ENCODE measurements at regions not wholly inside any gene's neighbourhood (a gene's known extent, or its start where the extent isn't known, plus 50 kb on each side); places are given as distances from the start of the nearest gene placed in this dataset.

- ATAC-seq (no peak), DNase-seq (ENCODE audit: low spot score) (no peak)
- no peaks in the 10 kb centered on the region for H3K27me3 Mint-ChIP-seq
- H3K9me3 Mint-ChIP-seq: peaks cover 12% of the 10 kb centered on the region
- no peak overlapping the region for H3K4me3 Mint-ChIP-seq
- no peaks in the 10 kb centered on the region for H3K4me1 Mint-ChIP-seq (ENCODE audit: low read depth in 2 of 2)
- H3K27ac Mint-ChIP-seq: no peak overlapping the region
- no peaks in the 10 kb centered on the region for H3K36me3 Mint-ChIP-seq
Measured at GRCh38 chr13:64397701-64398100, 2832.4 kb downstream of the PCDH9 start.

- H3K27ac Mint-ChIP-seq: no peak overlapping the region
- no peak overlapping the region for H3K4me3 Mint-ChIP-seq
- H3K4me1 Mint-ChIP-seq (ENCODE audit: low read depth in 2 of 2): no peaks in the 10 kb centered on the region
- H3K27me3 Mint-ChIP-seq: no peaks in the 10 kb centered on the region
- no peak for DNase-seq (ENCODE audit: low spot score)
- H3K36me3 Mint-ChIP-seq: peaks cover 8% of the 10 kb centered on the region
- peaks cover 26% of the 10 kb centered on the region for H3K9me3 Mint-ChIP-seq
- ATAC-seq: no peak
Measured at GRCh38 chr13:64377606-64378005, 2852.5 kb downstream of the PCDH9 start.

- no peak overlapping the region for H3K27ac Mint-ChIP-seq
- H3K9me3 Mint-ChIP-seq: peaks cover 28% of the 10 kb centered on the region
- H3K4me3 Mint-ChIP-seq: no peak overlapping the region
- no peaks in the 10 kb centered on the region for H3K4me1 Mint-ChIP-seq (ENCODE audit: low read depth in 2 of 2)
- H3K27me3 Mint-ChIP-seq: no peaks in the 10 kb centered on the region
- ATAC-seq (no peak), DNase-seq (ENCODE audit: low spot score) (no peak)
- peaks cover 14% of the 10 kb centered on the region for H3K36me3 Mint-ChIP-seq
Measured at GRCh38 chr13:64371461-64371860, 2858.7 kb downstream of the PCDH9 start.

- Mint-ChIP-seq H3K27ac (no peak overlapping the region), H3K27me3 (no peaks in the 10 kb centered on the region), H3K36me3 (peaks cover 14% of the 10 kb centered on the region), H3K4me3 (no peak overlapping the region), H3K4me1 (ENCODE audit: low read depth in 2 of 2) (no peaks in the 10 kb centered on the region), H3K9me3 (peaks cover 29% of the 10 kb centered on the region)
- DNase-seq (ENCODE audit: low spot score) (no peak), ATAC-seq (no peak)
Measured at GRCh38 chr13:64371045-64371444, 2859.1 kb downstream of the PCDH9 start.

DNA sequence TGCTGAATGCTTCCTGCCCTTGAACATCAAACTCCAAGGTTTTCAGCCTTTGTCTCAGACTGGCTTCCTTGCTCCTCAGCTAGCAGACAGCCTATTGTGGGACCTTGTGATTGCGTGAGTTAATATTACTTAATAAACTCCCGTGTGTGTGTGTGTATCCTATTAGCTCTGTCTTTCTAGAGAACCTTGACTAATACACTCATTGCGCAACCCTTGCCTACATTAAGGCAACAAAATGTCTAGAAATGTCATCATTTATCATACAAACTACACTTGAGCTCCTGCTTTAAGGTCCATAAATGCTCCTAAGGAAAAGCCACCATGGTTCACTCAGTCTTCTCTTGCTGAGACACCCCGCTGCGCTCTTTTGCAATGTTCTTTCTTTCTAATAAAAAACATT is 2861.0 kb downstream of the PCDH9 start:
- DNase-seq (ENCODE audit: low spot score): no peak
- Mint-ChIP-seq H3K27me3 (no peaks in the 10 kb centered on the region), H3K4me3 (no peak overlapping the region), H3K27ac (no peak overlapping the region), H3K36me3 (peaks cover 11% of the 10 kb centered on the region), H3K9me3 (peaks cover 20% of the 10 kb centered on the region), H3K4me1 (ENCODE audit: low read depth in 2 of 2) (no peaks in the 10 kb centered on the region)
- no peak for ATAC-seq

GRCh38 chr13:64362564-64362963 is 2867.6 kb downstream of the PCDH9 start:
- Mint-ChIP-seq H3K4me3 (no peak overlapping the region), H3K36me3 (no peaks in the 10 kb centered on the region), H3K27me3 (no peaks in the 10 kb centered on the region), H3K27ac (no peak overlapping the region), H3K4me1 (ENCODE audit: low read depth in 2 of 2) (no peaks in the 10 kb centered on the region), H3K9me3 (peaks cover 3% of the 10 kb centered on the region)
- ATAC-seq (no peak), DNase-seq (ENCODE audit: low spot score) (no peak)

DNA sequence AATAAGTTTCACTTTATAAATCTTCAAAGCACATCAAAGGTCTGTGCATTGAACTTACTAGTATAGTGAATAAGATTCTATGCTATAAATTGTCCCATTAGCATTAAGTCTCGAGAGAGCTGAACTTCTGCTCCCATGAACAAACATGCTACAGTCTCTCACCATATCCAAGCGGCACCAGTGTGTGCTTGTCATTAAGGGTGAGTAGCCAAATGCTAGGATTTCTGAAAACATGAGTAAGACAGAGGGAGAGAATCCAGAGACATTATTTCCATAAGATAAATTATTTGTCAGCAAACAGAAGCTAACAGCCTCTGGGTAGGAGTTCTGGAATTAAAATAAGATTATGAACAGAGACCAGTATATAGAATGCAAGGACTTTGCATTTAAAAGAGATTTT is 2882.5 kb downstream of the PCDH9 start:
- H3K27me3 Mint-ChIP-seq: no peaks in the 10 kb centered on the region
- H3K4me3 Mint-ChIP-seq: no peak overlapping the region
- no peak for ATAC-seq

DNA sequence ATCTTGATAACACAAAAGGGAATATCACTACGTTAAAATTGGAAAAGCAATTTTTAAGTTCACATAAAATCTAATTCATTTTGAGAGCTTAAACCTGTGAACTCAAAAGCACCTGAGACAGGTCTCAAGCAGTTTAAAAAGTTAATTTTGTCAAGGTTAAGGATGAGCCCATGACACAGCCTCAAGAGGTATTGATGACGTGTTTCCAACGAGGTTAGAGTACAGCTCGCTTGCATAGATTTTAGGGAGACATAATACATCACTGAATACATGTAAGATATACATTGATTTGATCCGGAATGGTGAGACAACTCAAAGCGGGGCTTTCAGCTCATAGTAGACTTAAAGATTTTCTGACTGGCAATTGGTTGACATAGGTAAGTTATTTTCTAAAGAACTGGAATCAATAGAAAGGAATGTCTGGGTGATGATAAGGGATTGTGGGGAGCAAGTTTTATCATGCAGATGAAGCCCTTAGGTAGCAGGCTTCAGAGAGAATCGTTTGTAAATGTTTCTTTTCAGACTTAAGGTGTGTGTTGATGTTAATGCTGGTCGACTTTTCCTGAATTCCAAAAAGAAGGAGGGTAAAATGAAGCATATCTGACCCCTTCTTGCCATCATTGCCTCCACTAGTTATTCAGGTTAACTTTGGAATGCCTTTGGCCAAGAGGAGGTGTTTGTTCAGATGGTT is 2890.6 kb downstream of the PCDH9 start:
- ATAC-seq (no peak), DNase-seq (ENCODE audit: low spot score) (no peak)
- no peaks in the 10 kb centered on the region for H3K36me3 Mint-ChIP-seq
- H3K9me3 Mint-ChIP-seq: peaks cover 3% of the 10 kb centered on the region
- H3K27me3 Mint-ChIP-seq: no peaks in the 10 kb centered on the region
- H3K4me3 Mint-ChIP-seq: no peak overlapping the region
- H3K27ac Mint-ChIP-seq: no peak overlapping the region
- no peaks in the 10 kb centered on the region for H3K4me1 Mint-ChIP-seq (ENCODE audit: low read depth in 2 of 2)

More for the DNA sequence above, 2882.5 kb downstream of the PCDH9 start:
- H3K36me3 Mint-ChIP-seq: peaks cover 6% of the 10 kb centered on the region
- H3K4me1 Mint-ChIP-seq (ENCODE audit: low read depth in 2 of 2): no peaks in the 10 kb centered on the region
- H3K9me3 Mint-ChIP-seq: peaks cover 16% of the 10 kb centered on the region
- H3K27ac Mint-ChIP-seq: no peak overlapping the region
- DNase-seq (ENCODE audit: low spot score): no peak

GRCh38 chr13:64338671-64339070 is 2891.5 kb downstream of the PCDH9 start:
- H3K9me3 Mint-ChIP-seq: peaks cover 7% of the 10 kb centered on the region
- H3K4me3 Mint-ChIP-seq: no peak overlapping the region
- H3K4me1 Mint-ChIP-seq (ENCODE audit: low read depth in 2 of 2): no peaks in the 10 kb centered on the region
- H3K27ac Mint-ChIP-seq: no peak overlapping the region
- H3K36me3 Mint-ChIP-seq: no peaks in the 10 kb centered on the region
- DNase-seq (ENCODE audit: low spot score): no peak
- no peak for ATAC-seq
- no peaks in the 10 kb centered on the region for H3K27me3 Mint-ChIP-seq

DNA sequence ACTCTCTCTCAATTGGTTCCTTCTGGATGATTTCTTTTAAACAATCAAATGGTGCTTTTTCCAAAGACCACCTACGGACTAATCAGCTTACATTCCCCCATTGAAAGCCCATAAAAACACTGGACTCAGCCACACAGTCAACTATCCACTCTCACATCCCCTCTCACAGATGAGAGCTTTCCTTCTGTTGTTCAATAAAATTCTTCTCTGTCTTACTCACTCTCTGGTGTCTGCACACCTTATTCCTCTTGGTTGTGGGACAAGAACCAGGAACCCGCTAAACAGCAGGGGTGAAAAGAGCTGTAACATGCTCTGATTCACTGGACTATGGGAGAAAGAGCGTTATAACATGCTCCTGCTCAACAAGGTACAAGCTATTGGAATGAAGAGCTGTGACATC is 2896.2 kb downstream of the PCDH9 start:
- Mint-ChIP-seq H3K9me3 (peaks cover 10% of the 10 kb centered on the region), H3K4me3 (no peak overlapping the region), H3K4me1 (ENCODE audit: low read depth in 2 of 2) (no peaks in the 10 kb centered on the region), H3K27me3 (no peaks in the 10 kb centered on the region), H3K36me3 (no peaks in the 10 kb centered on the region), H3K27ac (no peak overlapping the region)
- DNase-seq (ENCODE audit: low spot score) (no peak), ATAC-seq (no peak)

DNA sequence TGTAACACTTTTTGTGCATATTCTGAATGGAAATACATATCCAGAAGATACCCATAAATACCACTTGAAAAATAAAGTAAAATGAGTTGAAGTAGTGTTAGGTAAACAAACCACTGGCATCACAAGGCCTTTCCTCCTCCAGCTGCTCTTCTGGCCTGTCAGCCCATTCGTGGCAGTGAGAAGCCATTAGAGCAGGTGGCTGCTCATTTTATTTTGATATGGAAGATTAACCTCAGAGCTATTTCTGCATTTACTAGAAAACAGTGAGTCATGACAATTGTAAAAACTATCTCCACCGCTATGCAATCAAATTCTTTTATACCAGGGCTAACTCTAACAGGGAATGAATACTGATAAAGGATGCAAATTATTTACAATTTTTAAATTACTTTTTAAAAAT is 2898.1 kb downstream of the PCDH9 start:
- no peak overlapping the region for H3K27ac Mint-ChIP-seq
- H3K27me3 Mint-ChIP-seq: no peaks in the 10 kb centered on the region
- H3K36me3 Mint-ChIP-seq: no peaks in the 10 kb centered on the region
- H3K4me1 Mint-ChIP-seq (ENCODE audit: low read depth in 2 of 2): no peaks in the 10 kb centered on the region
- DNase-seq (ENCODE audit: low spot score) (no peak), ATAC-seq (no peak)
- H3K4me3 Mint-ChIP-seq: no peak overlapping the region
- H3K9me3 Mint-ChIP-seq: peaks cover 13% of the 10 kb centered on the region

DNA sequence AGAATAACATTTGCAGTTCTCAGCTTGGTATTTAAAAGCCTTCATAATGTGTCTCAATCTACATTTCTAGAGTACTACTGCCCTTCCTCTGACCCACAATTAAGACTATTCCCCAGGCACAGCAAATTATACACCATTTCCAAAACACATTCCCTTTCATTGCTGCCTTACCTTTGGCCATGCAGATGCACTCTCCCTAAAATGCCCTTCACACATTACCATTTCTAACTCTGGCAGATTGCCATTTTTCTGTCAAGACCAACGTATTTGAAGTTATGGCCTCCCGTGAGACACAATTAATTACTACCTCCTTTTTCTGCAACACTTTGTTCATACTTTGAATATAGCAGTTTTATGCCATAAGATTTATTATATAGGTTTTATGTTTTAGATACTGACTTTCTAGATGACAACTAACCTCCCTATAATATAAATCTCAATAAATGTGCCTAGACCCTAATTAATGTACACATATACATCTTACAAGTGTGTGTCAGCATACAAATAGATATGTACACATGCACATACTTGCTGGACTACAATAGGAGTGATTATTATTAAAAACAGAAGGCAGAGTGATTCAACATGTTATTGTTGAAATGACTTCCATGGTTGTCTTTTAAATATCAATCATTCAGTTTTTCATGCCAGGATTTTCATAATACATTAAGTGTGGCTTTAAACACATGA is 2902.5 kb downstream of the PCDH9 start:
- H3K4me3 Mint-ChIP-seq: no peak overlapping the region
- no peak overlapping the region for H3K27ac Mint-ChIP-seq
- ATAC-seq: no peak
- no peak for DNase-seq (ENCODE audit: low spot score)
- H3K9me3 Mint-ChIP-seq: peaks cover 14% of the 10 kb centered on the region
- no peaks in the 10 kb centered on the region for H3K27me3 Mint-ChIP-seq
- H3K36me3 Mint-ChIP-seq: no peaks in the 10 kb centered on the region
- H3K4me1 Mint-ChIP-seq (ENCODE audit: low read depth in 2 of 2): no peaks in the 10 kb centered on the region

GRCh38 chr13:64314331-64314730 is 2898.7 kb upstream of the PCDH20 start:
- DNase-seq (ENCODE audit: low spot score) (no peak), ATAC-seq (no peak)
- no peak overlapping the region for H3K27ac Mint-ChIP-seq
- H3K36me3 Mint-ChIP-seq: no peaks in the 10 kb centered on the region
- peaks cover 6% of the 10 kb centered on the region for H3K9me3 Mint-ChIP-seq
- H3K27me3 Mint-ChIP-seq: no peaks in the 10 kb centered on the region
- H3K4me1 Mint-ChIP-seq (ENCODE audit: low read depth in 2 of 2): no peaks in the 10 kb centered on the region
- no peak overlapping the region for H3K4me3 Mint-ChIP-seq

- peaks cover 6% of the 10 kb centered on the region for H3K9me3 Mint-ChIP-seq
- ATAC-seq: no peak
- no peak for DNase-seq (ENCODE audit: low spot score)
- no peaks in the 10 kb centered on the region for H3K27me3 Mint-ChIP-seq
- no peak overlapping the region for H3K4me3 Mint-ChIP-seq
- H3K27ac Mint-ChIP-seq: no peak overlapping the region
- no peaks in the 10 kb centered on the region for H3K4me1 Mint-ChIP-seq (ENCODE audit: low read depth in 2 of 2)
- no peaks in the 10 kb centered on the region for H3K36me3 Mint-ChIP-seq
Measured at GRCh38 chr13:64311948-64312347, 2896.3 kb upstream of the PCDH20 start.

GRCh38 chr13:64311112-64311511 is 2895.5 kb upstream of the PCDH20 start:
- Mint-ChIP-seq H3K27ac (no peak overlapping the region), H3K27me3 (no peaks in the 10 kb centered on the region), H3K4me3 (no peak overlapping the region), H3K36me3 (no peaks in the 10 kb centered on the region), H3K4me1 (ENCODE audit: low read depth in 2 of 2) (no peaks in the 10 kb centered on the region), H3K9me3 (peaks cover 6% of the 10 kb centered on the region)
- DNase-seq (ENCODE audit: low spot score): no peak
- no peak for ATAC-seq

Data from natural killer cell treated with Interleukin-12 subunit alpha and Interleukin-12 subunit beta and Interleukin-15 and Interleukin-18, amount 100 ng/mL, for 72 hours (primary cell).